ENCODE measurements at regions not wholly inside any gene's neighbourhood (a gene's known extent, or its start where the extent isn't known, plus 50 kb on each side); places are given as distances from the start of the nearest gene placed in this dataset.
"Not testable (repeated sequence)": the region's sequence is repeated elsewhere in the genome, so short reads cannot be mapped to it uniquely, and the experiment has no call there.

- no peaks in the 10 kb centered on the region for H3K27me3 Mint-ChIP-seq (ENCODE audit: low read depth in 3 of 3)
- H3K4me3 Mint-ChIP-seq = no peak overlapping the region
- no peaks in the 10 kb centered on the region for H3K4me1 ChIP-seq (ENCODE audit: control insufficient read depth in 1 of 2, insufficient read depth in 2 of 2, low read length in 2 of 2)
- H3K36me3 ChIP-seq (replicated peaks in 1 of 2; ENCODE audit: control insufficient read depth in 1 of 2, insufficient read depth in 2 of 2, low read length in 2 of 2) = no peaks in the 10 kb centered on the region
- no peaks in the 10 kb centered on the region for H3K4me1 Mint-ChIP-seq
- peaks cover 0 to 3% of the 10 kb centered on the region in 2 donors for H3K9me3 ChIP-seq (replicated peaks in 1 of 2; ENCODE audit: control insufficient read depth in 1 of 2, insufficient read depth in 1 of 2, low read length in 2 of 2)
- WGBS (ENCODE audit: insufficient coverage) = no CpG with 5 or more reads among the region's 2 CpGs
- H3K36me3 Mint-ChIP-seq = no peaks in the 10 kb centered on the region
- DNase-seq = no peak
- H3K9ac ChIP-seq (ENCODE audit: insufficient read depth, low read length, poor library complexity, severe bottlenecking) = no peak overlapping the region
- no peak overlapping the region for H3K4me3 ChIP-seq (replicated peaks in 1 of 3; ENCODE audit: low read depth in 2 of 3, low read length in 3 of 3)
- intact Hi-C loops (cut with micrococcal nuclease) = no loop called here
- H3K27ac ChIP-seq (ENCODE audit: low read depth in 1 of 2, low read length in 2 of 2) = no peak overlapping the region
- TF ChIP-seq CTCF (IDR thresholded peaks at IDR 0.05) = no peak
- no peaks in the 10 kb centered on the region for H3K27me3 ChIP-seq (ENCODE audit: control insufficient read depth in 2 of 2, insufficient read depth in 2 of 2, low read length in 2 of 2)
- H4K20me1 ChIP-seq (ENCODE audit: insufficient read depth, low read length) = no peaks in the 10 kb centered on the region
- no peak overlapping the region for H2AFZ ChIP-seq (ENCODE audit: insufficient read depth, low read depth, low read length, poor library complexity, severe bottlenecking)
- no peaks in the 10 kb centered on the region for H3K79me2 ChIP-seq (ENCODE audit: insufficient read depth, low read length)
- H3K27ac Mint-ChIP-seq = no peak overlapping the region
- peaks cover 0 to 5% (median 0%) of the 10 kb centered on the region in 7 donors for H3K9me3 Mint-ChIP-seq
- no peak overlapping the region for H3K4me2 ChIP-seq (replicated peaks; ENCODE audit: extremely low read depth, low read length, poor library complexity, severe bottlenecking)
Measured at GRCh38 chr14:48027115-48027514, 351.7 kb upstream of the MDGA2 start.

- DNase-seq = no peak
- Mint-ChIP-seq H3K27ac (no peak overlapping the region), H3K36me3 (no peaks in the 10 kb centered on the region), H3K4me3 (no peak overlapping the region), H3K9me3 (peaks cover 0 to 2% (median 0%) of the 10 kb centered on the region in 7 donors), H3K4me1 (no peaks in the 10 kb centered on the region), H3K27me3 (ENCODE audit: low read depth in 3 of 3) (no peaks in the 10 kb centered on the region)
- no peaks in the 10 kb centered on the region for H3K27me3 ChIP-seq (ENCODE audit: control insufficient read depth in 2 of 2, insufficient read depth in 2 of 2, low read length in 2 of 2)
- no peak overlapping the region for H3K4me2 ChIP-seq (replicated peaks; ENCODE audit: extremely low read depth, low read length, poor library complexity, severe bottlenecking)
- 52% methylated on average over 3 of the region's 3 CpGs for WGBS (ENCODE audit: insufficient coverage)
- no peaks in the 10 kb centered on the region for H3K4me1 ChIP-seq (ENCODE audit: control insufficient read depth in 1 of 2, insufficient read depth in 2 of 2, low read length in 2 of 2)
- no peak for TF ChIP-seq CTCF (IDR thresholded peaks at IDR 0.05)
- H3K9me3 ChIP-seq (replicated peaks in 1 of 2; ENCODE audit: control insufficient read depth in 1 of 2, insufficient read depth in 1 of 2, low read length in 2 of 2) = peaks cover 0 to 3% of the 10 kb centered on the region in 2 donors
- H4K20me1 ChIP-seq (ENCODE audit: insufficient read depth, low read length) = no peaks in the 10 kb centered on the region
- no peak overlapping the region for H3K4me3 ChIP-seq (replicated peaks in 1 of 3; ENCODE audit: low read depth in 2 of 3, low read length in 3 of 3)
- intact Hi-C loops (cut with micrococcal nuclease) = no loop called here
- no peak overlapping the region for H2AFZ ChIP-seq (ENCODE audit: insufficient read depth, low read depth, low read length, poor library complexity, severe bottlenecking)
- no peaks in the 10 kb centered on the region for H3K36me3 ChIP-seq (replicated peaks in 1 of 2; ENCODE audit: control insufficient read depth in 1 of 2, insufficient read depth in 2 of 2, low read length in 2 of 2)
- no peaks in the 10 kb centered on the region for H3K79me2 ChIP-seq (ENCODE audit: insufficient read depth, low read length)
- no peak overlapping the region for H3K9ac ChIP-seq (ENCODE audit: insufficient read depth, low read length, poor library complexity, severe bottlenecking)
- H3K27ac ChIP-seq (ENCODE audit: low read depth in 1 of 2, low read length in 2 of 2) = no peak overlapping the region
Measured at GRCh38 chr14:48023881-48024280, 348.5 kb upstream of the MDGA2 start.

GRCh38 chr14:48011484-48011883 lies 336.1 kb upstream of the MDGA2 start:
- 68% methylated on average over 2 of the region's 12 CpGs for WGBS (ENCODE audit: insufficient coverage)
- H3K27me3 Mint-ChIP-seq (ENCODE audit: low read depth in 3 of 3) = not testable (repeated sequence)
- H3K4me3 Mint-ChIP-seq = peak overlapping the region in 1 of 2 donors; percentile 0

More at GRCh38 chr14:48011484-48011883, 336.1 kb upstream of the MDGA2 start:
- H3K36me3 ChIP-seq (replicated peaks in 1 of 2; ENCODE audit: control insufficient read depth in 1 of 2, insufficient read depth in 2 of 2, low read length in 2 of 2); H3K27ac ChIP-seq (ENCODE audit: low read depth in 1 of 2, low read length in 2 of 2); H3K9me3 ChIP-seq (replicated peaks in 1 of 2; ENCODE audit: control insufficient read depth in 1 of 2, insufficient read depth in 1 of 2, low read length in 2 of 2); intact Hi-C loops (cut with micrococcal nuclease); H3K36me3 Mint-ChIP-seq; H3K4me1 Mint-ChIP-seq; H3K79me2 ChIP-seq (ENCODE audit: insufficient read depth, low read length); H4K20me1 ChIP-seq (ENCODE audit: insufficient read depth, low read length); H3K9ac ChIP-seq (ENCODE audit: insufficient read depth, low read length, poor library complexity, severe bottlenecking); DNase-seq; H2AFZ ChIP-seq (ENCODE audit: insufficient read depth, low read depth, low read length, poor library complexity, severe bottlenecking); H3K27me3 ChIP-seq (ENCODE audit: control insufficient read depth in 2 of 2, insufficient read depth in 2 of 2, low read length in 2 of 2); H3K27ac Mint-ChIP-seq; H3K4me1 ChIP-seq (ENCODE audit: control insufficient read depth in 1 of 2, insufficient read depth in 2 of 2, low read length in 2 of 2); H3K9me3 Mint-ChIP-seq; H3K4me2 ChIP-seq (replicated peaks; ENCODE audit: extremely low read depth, low read length, poor library complexity, severe bottlenecking); H3K4me3 ChIP-seq (replicated peaks in 1 of 3; ENCODE audit: low read depth in 2 of 3, low read length in 3 of 3): not testable (repeated sequence)
